ENCODE measurements at regions not wholly inside any gene's neighbourhood (a gene's known extent, or its start where the extent isn't known, plus 50 kb on each side); places are given as distances from the start of the nearest gene placed in this dataset.

DNA sequence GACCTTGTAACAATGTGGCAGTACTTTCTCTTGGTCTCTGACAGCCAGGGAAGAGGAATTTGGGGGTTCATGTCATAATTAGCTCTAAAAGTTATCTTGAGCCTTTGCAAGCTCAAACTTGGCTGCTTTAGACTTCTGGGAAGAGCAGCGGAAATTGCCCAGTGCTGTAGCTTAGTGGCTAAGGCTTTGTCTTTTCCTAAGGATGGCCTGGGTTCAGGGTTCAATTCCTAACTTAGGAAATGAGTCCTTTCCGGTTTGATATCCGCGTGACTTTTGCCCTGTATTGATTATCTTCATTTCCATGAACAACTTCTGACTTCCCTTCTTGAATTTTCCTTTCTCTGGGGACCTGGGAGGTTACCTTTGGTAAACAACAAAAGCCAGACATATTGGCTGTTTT, 961.0 kb downstream of the CNTNAP5 start:
- Histone ChIP-seq H3K27ac (ENCODE audit: control insufficient read depth, insufficient read depth) (no peak overlapping the region), H3K9me3 (replicated peaks; ENCODE audit: control insufficient read depth, insufficient read depth, low read length) (no peaks in the 10 kb centered on the region), H3K27me3 (replicated peaks in 1 of 2; ENCODE audit: control insufficient read depth in 2 of 2, insufficient read depth in 2 of 2, low read length in 1 of 2) (no peaks in the 10 kb centered on the region), H3K4me1 (ENCODE audit: control insufficient read depth, insufficient read depth, low read length) (no peaks in the 10 kb centered on the region), H3K36me3 (ENCODE audit: control insufficient read depth in 2 of 2, insufficient read depth in 2 of 2, low read length in 1 of 2) (no peaks in the 10 kb centered on the region), H3K4me3 (no peak overlapping the region), H4K20me1 (ENCODE audit: control insufficient read depth, insufficient read depth) (no peaks in the 10 kb centered on the region), H3K9ac (ENCODE audit: control insufficient read depth, insufficient read depth, low read length) (no peak overlapping the region), H3K4me2 (ENCODE audit: control insufficient read depth, insufficient read depth) (no peak overlapping the region), H2AFZ (ENCODE audit: control insufficient read depth, low read depth, low read length) (no peak overlapping the region), H3K79me2 (ENCODE audit: control insufficient read depth, insufficient read depth, low read length) (no peaks in the 10 kb centered on the region)
- in situ Hi-C loops (cut with MboI) (no loop called here), intact Hi-C loops (cut with micrococcal nuclease; ENCODE audit: unreplicated experiment) (no loop called here)
- ATAC-seq (no peak), DNase-seq (ENCODE audit: low read depth, low spot score) (no peak), FAIRE-seq (no peak)
- TF ChIP-seq, protein P1, sequence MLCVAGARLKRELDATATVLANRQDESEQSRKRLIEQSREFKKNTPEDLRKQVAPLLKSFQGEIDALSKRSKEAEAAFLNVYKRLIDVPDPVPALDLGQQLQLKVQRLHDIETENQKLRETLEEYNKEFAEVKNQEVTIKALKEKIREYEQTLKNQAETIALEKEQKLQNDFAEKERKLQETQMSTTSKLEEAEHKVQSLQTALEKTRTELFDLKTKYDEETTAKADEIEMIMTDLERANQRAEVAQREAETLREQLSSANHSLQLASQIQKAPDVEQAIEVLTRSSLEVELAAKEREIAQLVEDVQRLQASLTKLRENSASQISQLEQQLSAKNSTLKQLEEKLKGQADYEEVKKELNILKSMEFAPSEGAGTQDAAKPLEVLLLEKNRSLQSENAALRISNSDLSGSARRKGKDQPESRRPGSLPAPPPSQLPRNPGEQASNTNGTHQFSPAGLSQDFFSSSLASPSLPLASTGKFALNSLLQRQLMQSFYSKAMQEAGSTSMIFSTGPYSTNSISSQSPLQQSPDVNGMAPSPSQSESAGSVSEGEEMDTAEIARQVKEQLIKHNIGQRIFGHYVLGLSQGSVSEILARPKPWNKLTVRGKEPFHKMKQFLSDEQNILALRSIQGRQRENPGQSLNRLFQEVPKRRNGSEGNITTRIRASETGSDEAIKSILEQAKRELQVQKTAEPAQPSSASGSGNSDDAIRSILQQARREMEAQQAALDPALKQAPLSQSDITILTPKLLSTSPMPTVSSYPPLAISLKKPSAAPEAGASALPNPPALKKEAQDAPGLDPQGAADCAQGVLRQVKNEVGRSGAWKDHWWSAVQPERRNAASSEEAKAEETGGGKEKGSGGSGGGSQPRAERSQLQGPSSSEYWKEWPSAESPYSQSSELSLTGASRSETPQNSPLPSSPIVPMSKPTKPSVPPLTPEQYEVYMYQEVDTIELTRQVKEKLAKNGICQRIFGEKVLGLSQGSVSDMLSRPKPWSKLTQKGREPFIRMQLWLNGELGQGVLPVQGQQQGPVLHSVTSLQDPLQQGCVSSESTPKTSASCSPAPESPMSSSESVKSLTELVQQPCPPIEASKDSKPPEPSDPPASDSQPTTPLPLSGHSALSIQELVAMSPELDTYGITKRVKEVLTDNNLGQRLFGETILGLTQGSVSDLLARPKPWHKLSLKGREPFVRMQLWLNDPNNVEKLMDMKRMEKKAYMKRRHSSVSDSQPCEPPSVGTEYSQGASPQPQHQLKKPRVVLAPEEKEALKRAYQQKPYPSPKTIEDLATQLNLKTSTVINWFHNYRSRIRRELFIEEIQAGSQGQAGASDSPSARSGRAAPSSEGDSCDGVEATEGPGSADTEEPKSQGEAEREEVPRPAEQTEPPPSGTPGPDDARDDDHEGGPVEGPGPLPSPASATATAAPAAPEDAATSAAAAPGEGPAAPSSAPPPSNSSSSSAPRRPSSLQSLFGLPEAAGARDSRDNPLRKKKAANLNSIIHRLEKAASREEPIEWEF (IDR thresholded peaks at IDR 0.05; ENCODE audit: insufficient replicate concordance, low read depth, low read length), result no peak
- TF ChIP-seq TCF3 (IDR thresholded peaks at IDR 0.05; ENCODE audit: borderline replicate concordance, insufficient read depth, low read depth, low read length), result no peak
- TF ChIP-seq, protein P2, sequence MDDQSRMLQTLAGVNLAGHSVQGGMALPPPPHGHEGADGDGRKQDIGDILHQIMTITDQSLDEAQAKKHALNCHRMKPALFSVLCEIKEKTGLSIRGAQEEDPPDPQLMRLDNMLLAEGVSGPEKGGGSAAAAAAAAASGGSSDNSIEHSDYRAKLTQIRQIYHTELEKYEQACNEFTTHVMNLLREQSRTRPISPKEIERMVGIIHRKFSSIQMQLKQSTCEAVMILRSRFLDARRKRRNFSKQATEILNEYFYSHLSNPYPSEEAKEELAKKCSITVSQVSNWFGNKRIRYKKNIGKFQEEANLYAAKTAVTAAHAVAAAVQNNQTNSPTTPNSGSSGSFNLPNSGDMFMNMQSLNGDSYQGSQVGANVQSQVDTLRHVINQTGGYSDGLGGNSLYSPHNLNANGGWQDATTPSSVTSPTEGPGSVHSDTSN (IDR thresholded peaks at IDR 0.05; ENCODE audit: insufficient replicate concordance, low read depth, low read length), result no peak
- TF ChIP-seq JUNB (IDR thresholded peaks at IDR 0.05), result no peak
- no peak for TF ChIP-seq MEF2B (IDR thresholded peaks at IDR 0.05; ENCODE audit: partially characterized antibody, poor library complexity, severe bottlenecking)
- no peak for TF ChIP-seq MTA3 (IDR thresholded peaks at IDR 0.05; ENCODE audit: borderline replicate concordance, low read length)
- TF ChIP-seq CBX5 (IDR thresholded peaks at IDR 0.05; ENCODE audit: low read depth), result no peak
- TF ChIP-seq SUZ12 (IDR thresholded peaks at IDR 0.05; ENCODE audit: unreplicated experiment), result no peak
- TF ChIP-seq, protein P3, sequence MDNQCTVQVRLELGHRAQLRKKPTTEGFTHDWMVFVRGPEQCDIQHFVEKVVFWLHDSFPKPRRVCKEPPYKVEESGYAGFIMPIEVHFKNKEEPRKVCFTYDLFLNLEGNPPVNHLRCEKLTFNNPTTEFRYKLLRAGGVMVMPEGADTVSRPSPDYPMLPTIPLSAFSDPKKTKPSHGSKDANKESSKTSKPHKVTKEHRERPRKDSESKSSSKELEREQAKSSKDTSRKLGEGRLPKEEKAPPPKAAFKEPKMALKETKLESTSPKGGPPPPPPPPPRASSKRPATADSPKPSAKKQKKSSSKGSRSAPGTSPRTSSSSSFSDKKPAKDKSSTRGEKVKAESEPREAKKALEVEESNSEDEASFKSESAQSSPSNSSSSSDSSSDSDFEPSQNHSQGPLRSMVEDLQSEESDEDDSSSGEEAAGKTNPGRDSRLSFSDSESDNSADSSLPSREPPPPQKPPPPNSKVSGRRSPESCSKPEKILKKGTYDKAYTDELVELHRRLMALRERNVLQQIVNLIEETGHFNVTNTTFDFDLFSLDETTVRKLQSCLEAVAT (IDR thresholded peaks at IDR 0.05), result no peak
- TF ChIP-seq ZNF24 (IDR thresholded peaks at IDR 0.05), result no peak
- no peak for TF ChIP-seq FOS (IDR thresholded peaks at IDR 0.05; ENCODE audit: borderline replicate concordance, extremely low read depth, insufficient read length)
- no peak for TF ChIP-seq SMARCA5 (IDR thresholded peaks at IDR 0.05)
- no peak for TF ChIP-seq NR2C1 (IDR thresholded peaks at IDR 0.05)
- TF ChIP-seq SP1 (IDR thresholded peaks at IDR 0.05; ENCODE audit: low read depth, low read length), result no peak
- TF ChIP-seq, protein P4, sequence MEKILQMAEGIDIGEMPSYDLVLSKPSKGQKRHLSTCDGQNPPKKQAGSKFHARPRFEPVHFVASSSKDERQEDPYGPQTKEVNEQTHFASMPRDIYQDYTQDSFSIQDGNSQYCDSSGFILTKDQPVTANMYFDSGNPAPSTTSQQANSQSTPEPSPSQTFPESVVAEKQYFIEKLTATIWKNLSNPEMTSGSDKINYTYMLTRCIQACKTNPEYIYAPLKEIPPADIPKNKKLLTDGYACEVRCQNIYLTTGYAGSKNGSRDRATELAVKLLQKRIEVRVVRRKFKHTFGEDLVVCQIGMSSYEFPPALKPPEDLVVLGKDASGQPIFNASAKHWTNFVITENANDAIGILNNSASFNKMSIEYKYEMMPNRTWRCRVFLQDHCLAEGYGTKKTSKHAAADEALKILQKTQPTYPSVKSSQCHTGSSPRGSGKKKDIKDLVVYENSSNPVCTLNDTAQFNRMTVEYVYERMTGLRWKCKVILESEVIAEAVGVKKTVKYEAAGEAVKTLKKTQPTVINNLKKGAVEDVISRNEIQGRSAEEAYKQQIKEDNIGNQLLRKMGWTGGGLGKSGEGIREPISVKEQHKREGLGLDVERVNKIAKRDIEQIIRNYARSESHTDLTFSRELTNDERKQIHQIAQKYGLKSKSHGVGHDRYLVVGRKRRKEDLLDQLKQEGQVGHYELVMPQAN (conservative IDR thresholded peaks at IDR 0.05), result no peak
- WGBS (ENCODE audit: insufficient coverage, insufficient replicate concordance, low lambda C conversion rate, missing lambda C conversion rate), result 0% methylated on average over 4 of the region's 4 CpGs
- ChIA-PET CTCF (no interaction called here), RAD21 (ENCODE audit: unreplicated experiment) (interaction anchor here (1.1 kb wide), 1 partner anchor 412 kb away, joined by 3 read pairs; no protein-coding TSS in a partner anchor), SMC1A (ENCODE audit: uncharacterized antibody, unreplicated experiment) (interaction anchor here (1.3 kb wide), 1 partner anchor 9 kb away, joined by 5 read pairs; no protein-coding TSS in a partner anchor), POLR2A (no interaction called here)
- no TSS peak for BruUV-seq (replicated peaks)

All from GM12878 (cell line).